GM21423 (cell line): ENCODE measurements at regions not wholly inside any gene's neighbourhood (a gene's known extent, or its start where the extent isn't known, plus 50 kb on each side); places are given as distances from the start of the nearest gene placed in this dataset.

ENCODE experiments used
- ATAC-seq: cut with Tn5 transposase; IDR thresholded peaks from one replicate; pipeline ENCODE4 v1.9.1; 2021; ENCODE audit warnings: mild to moderate bottlenecking, moderate library complexity; ENCODE audit not compliant: unreplicated experiment

DNA sequence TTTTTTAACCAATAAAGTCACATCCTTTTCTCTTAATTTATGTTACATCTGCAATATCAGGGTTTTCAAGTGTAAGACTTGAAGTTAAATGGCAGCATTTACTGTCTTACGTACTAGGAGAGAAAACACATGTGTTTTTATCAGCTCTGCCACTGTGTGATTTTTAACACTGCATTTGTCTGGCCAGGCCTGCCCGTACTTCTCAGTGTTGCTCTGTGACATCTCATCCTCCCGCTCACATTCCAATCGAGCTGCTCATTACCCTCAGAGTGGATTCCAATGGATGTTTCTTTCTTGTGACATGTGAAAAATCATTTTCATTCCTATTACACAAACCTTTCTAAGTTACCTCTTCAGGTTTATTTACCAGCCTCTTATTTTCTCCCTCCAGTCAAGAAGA lies 420.3 kb downstream of the FAT4 start:
- ATAC-seq: no peak

DNA sequence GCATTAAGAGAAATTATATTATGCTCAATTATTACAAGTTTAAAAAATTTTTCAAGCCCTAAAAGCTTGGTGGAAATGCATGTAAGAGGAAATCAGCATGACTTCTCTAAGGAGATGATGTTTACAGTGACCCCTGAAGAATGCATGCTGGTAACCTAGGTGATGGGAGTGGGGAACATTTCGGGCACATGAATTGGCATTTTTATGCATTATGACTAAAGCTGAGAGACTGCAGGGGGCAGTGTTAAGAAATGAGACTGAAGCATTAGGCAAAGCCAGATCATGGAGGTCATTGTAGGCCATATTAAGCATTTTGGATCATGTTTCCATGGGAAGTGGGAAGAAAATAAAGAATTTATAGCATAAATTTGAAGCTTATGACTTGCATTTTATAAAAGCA lies 421.3 kb downstream of the FAT4 start:
- ATAC-seq: no peak

DNA sequence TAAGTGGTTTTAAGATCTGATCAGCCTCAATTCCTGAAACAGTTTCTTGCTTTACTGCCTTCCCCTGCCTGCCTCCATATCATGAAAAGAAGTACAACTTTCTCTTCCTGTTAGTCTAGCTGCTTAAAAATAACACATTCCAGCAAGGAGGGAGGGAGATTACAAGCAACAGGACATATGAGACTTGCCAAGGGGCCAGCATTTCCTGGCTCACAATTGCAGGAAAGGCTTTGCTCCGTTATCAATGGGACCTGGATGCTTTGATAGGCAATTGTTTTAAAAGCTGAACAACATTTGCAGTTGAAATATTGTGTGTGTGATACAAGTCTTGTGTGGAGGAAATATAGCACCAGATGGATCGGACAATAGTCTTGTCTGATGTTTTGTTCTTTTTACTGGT lies 425.0 kb downstream of the FAT4 start:
- no peak for ATAC-seq

DNA sequence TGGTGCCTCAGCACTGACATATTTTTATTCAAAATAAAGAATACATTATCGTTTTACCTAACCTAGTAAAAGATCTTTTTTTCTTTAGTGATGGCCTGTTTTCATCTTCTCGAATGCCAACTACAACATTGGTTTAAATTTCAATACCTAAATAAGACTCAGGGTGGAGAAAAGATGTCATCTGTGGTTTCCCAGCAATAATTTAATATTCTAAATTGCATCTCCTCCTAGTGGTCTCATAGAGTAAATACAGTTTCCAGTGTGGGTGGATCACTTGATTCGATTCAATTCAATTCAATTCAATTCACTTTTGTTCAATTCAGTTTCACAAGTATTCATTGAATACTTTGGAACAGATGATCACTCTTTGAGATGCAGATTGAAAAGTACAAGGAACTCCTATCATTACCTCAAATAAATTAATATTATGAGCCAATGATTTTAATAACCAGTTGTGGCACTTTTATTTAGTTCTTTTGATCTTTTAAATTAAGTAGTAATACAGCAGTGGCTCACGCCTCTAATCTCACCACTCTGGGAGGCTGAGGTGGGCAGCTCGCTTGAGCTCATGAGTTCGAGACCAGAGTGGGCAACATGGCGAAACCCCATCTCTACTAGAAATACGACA lies 427.2 kb downstream of the FAT4 start:
- ATAC-seq: no peak

DNA sequence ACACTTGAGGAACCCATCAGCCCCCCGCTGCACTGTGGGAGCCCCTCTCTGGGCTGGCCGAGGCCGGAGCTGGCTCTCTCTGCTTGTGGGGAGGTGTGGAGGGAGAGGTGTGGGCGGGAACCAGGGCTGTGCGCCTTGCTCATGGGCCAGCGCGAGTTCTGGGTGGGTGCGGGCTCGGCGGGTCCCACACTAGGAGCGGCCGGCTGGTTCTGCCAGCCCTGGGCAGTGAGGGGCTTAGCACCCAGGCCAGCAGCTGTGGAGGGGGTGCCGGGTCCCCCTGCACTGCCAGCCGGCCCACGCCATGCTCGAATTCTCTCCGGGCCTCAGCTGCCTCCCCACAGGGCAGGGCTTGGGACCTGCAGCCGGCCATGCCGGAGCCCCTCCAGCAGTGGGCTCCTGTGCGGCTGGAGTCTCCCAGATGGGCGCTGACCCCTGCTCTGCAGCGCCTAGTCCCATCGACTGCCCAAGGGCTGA lies 430.2 kb downstream of the FAT4 start:
- ATAC-seq: no peak

DNA sequence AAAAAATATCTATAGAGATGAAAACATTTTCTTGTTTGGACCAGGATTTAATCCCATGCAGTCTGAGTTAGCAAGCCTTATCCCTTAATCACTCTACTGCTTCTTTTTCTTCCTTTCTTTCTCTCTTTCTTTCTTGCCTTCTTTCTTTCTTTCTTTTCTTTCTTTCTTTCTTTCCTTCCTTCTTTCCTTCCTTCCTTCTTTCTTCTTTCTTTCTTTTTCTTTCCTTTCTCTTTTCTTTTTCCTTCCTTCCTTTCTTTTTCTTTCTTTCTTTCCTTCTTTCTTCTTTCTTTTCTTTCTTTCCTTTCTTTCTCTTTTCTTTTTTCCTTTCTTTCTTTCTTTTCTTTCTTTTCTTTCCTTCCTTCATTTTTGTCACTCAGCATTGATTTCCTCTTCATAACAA lies 434.6 kb downstream of the FAT4 start:
- no peak for ATAC-seq

DNA sequence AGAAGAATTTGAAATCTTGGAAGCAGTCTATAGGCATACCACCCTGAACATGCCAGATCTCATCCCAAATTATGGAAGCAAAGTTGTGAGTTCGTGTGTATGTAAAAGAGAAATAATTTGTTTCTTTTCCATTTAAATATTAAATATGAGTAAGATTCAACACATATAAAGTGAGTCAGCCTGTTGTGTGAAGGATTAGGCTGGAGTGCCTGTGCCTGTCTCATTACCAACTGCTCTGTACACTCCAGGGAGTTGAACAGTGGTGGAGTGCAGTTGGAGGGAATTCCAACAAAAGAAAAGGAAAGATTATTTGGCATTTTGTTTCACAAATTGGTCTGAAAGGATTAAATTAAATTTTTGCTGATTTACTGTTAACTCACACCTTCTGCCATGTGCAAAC lies 435.6 kb downstream of the FAT4 start:
- ATAC-seq: no peak

DNA sequence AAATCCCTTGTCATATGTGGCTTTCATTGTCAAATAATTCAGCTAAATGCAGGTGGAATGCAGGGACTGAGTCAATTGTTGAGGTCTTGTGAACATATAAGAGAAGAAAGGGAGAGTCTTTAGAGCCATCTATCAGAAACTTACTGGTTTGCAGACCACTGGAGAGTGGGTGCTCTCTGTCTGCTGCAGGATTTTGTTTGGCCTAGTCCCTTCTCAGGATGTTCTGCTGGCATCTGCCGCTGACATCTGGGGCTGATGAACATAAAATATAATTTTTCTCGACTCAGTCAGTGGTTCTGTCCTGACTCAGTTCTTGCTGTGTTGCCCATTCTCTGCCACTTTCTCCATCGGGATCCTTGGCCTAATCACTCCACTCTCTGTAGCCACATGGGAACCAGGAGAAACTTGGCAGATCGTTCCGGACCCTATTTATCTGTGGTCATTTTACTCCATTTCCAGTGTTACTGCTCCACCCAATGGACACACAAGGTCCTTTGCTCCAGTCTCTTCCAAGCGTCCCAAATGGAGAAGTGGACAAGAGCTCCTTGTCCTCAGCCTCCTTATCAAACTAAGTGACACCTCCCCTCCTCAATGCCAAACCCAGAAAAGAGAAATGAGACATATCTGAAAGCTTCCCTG lies 436.2 kb downstream of the FAT4 start:
- no peak for ATAC-seq

DNA sequence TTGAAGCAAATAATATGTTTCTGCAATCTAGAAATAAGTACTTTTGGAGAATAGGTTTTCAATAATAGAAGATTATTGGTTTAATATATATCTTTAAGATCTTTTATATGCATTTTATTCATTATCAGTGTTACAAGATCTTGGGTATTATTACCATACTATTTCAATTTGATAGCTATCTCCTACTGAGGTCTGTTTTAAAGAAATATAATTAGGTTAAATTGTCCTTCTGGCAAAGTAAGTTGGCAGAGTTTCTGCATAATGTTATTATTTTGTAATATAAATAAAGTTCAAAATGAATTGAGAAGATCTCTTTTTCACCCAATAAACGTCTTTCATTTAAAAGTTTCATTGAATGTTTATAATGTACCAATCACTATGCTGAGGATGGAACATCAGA lies 443.7 kb downstream of the FAT4 start:
- ATAC-seq: no peak

DNA sequence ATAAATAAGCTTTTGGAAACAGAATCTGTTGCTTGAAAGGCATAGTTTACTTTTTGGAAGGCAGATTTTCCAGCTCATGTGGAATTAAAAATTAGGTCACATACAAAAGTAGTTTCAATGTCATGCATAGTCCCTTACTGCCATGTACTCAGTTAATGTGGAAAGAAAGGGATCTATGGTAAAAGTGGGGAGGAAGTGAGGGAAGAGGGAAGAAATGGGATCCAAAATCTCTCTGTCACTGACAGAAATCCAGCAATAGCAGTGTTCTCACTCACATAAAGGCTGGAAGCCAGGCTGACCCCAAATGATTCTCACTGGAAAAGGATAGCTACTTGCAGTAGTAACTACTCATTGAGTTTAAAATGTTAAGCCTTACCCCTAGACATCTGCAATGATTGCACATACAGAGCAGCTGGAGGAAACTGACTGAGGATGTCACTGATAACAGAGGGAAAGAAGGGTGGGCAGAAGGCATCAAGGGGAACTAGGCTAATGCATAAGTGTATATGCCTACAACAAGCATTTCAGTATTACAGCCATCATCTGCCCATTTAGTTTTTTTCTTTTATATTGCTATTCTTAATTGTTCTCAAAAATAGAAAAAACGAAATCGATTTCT lies 445.6 kb downstream of the FAT4 start:
- ATAC-seq: no peak

DNA sequence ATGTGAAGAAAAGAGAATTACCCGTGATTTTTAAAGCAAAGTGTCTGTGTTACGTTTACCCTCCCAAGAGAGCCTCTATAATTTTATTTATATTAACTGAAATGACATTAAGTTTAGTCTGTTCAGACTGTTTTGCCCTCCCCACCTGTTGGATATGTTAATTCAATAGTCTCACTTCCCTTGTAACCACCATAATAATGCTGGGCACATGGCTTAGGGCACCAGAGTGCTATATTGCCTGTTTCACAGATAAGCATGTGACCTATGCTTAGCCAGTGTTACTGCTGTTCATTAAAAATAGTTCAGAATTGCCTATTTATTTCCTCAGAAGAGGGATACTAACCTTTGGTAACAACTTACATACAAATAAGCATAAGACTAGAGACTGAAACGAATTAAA lies 446.2 kb downstream of the FAT4 start:
- ATAC-seq: no peak

DNA sequence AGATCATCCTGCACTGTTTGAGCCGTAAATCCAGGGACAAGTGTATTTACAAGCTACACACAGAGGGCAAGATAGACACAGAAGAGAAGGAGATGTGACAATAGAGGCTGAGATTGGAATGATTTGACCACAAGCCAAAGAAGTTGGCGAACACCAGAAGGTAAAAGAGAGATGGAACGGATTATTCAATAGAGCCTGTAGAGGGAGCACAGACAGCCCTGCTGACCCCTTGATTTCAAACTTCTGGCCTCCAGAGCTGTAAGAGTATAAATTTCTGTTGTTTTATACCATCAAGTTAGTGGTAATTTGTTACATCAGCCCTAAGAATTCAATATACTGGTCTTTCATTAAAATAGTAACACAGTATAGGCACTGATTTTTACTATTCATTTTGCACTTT lies 447.8 kb downstream of the FAT4 start:
- ATAC-seq: no peak

DNA sequence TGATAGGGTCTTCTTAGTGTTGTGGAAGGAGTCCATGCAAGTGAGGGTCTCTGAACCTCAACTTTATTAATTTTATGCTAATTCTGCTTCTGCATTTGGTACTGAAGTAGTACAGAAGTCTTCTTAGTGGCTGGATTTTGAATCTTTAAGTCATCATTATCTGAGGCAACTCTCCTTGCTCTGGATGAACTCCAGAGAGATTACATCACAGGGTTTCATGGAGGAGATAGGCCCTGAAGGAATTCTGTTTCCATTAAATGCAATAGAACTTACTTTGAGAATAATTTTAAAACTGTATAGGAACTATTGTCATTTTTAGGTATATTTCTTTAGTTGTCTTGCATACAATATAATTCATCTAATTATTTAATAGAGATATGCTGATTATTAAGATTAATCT lies 451.2 kb downstream of the FAT4 start:
- no peak for ATAC-seq

DNA sequence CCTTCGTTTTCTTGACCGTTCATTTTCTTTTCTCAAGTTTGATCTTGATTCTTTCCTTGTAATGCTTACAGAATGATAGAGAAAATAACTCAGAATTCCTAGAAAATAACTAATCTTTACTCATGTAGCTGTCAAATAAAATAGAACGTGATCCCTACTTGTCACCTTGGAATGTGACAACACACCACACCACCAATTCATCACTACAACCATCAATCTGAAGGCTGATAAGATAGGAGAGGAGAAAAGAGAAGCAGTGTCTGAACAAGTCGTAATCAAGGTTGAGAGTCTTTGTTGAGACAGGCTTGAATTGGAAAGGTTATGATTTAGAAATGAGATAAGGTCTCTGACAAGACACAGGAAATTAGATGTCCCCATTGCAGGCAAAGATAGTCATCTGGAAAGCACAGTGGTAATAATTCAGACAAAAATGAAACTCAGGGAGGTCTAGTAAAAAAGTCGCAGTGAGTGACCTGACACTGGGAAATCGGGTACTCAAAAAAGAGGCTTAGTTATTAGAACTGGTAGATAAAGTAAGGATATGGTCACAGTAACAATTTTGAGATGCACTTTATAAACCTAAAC lies 456.2 kb downstream of the FAT4 start:
- ATAC-seq: no peak

DNA sequence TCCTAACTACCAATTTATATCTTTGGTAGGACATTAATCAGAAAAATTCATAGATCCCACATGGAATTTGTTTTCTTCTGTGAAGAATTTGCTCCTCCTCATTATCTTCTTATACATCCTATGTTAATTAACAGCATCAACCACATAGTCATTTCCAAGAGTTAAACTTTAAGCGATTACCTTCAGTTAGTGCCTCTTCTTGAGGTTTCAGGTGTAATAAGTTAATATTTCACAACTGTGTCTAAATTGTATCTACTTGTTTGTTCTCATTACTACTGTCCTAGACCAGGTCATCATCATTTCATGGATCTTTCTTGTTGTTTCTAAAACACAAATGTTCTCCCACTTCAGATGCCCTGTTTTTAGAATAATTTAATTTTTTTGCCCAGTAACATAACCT lies 457.9 kb downstream of the FAT4 start:
- ATAC-seq: peak; percentile 77

DNA sequence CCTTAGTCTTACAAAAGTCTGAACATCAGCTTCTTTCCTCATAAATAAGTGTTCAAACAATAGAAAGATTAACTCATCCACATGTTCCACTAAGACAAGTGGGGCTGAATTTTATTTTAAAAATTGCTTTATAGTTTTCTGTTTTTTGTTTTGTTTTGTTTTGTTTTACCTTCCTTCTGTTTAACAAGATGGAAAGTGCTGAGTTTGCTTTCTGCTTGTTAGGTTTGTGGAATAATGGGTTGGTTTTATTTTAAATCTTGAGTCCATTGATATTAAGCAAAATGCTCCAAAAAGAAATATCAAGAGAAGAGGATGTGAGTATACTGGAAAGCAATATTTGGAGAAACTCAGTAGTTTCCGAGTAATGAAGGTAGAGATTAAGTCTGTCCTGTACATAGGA lies 458.7 kb downstream of the FAT4 start:
- no peak for ATAC-seq

DNA sequence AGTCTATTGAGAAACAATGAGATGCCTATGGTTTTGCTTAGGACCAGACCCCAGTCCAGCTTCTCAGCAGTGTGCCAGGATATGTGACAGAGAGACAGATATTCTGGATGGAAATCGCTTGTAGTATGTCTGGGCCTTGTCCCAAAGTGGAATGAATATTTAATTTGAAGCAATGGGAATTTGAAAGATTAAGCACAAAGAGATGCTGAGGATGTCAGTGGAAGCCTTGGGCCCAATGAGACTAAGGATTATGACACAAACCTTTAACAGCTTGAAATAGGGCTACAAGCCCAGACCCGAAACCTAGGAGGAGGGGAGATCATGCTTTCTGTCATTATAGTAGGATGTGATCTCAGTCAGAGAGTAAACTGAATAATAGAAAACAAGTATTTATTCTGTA lies 459.2 kb downstream of the FAT4 start:
- ATAC-seq: no peak

DNA sequence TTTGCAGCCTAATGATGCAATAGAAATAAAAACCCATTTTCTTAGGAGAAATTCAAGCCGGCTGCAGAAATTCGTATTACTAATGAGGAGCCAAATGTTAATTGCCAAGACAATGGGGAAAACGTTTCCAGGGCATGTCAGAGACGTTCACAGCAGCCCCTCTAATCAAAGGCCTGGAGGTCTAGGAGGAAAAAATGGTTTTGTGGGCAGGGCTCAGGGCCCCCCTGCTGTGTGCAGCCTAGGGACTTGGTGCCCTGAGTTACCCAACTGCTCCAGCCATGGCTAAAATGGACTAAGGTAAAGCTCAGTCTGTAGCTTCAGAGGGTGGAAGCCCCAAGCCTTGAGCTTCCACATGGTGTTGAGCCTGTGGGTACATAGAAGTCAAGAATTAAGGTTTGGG lies 461.4 kb downstream of the FAT4 start:
- no peak for ATAC-seq

DNA sequence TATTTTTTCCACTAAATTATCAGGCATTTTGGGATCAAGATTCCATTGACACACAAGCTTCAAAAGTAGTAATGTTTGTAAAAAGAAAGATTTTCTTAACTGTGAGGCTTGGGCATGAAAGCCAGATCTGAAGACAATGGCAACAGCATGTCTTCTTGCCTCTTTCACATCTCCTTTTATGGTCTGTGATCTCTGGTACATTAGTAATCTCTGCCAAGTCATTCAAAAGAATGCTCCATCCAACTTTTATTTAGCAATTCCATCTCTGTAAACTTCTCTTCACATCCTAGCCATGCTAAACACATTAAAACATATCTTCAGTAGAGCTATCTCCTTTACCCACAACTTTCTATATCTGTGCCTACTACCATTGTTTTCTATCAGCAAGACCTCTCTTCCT lies 465.4 kb downstream of the FAT4 start:
- no peak for ATAC-seq

DNA sequence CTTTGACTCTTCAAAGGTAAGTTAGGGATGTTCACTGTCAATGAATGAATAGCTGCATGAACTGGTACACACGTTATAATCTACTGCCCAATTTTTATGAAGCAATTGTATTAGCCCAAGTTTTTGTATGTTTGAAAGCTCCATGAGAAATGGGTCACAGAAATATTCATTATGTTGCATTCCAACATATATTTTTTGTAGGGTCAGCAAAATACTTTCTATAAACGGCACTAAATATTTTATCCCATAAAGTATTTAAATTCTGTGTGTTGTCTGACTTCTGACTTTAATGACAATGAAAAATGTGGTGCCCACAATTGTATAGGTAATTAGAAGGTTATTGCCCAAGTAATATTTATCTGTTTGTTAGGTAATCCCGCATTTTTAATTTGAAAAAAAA lies 466.0 kb downstream of the FAT4 start:
- no peak for ATAC-seq

DNA sequence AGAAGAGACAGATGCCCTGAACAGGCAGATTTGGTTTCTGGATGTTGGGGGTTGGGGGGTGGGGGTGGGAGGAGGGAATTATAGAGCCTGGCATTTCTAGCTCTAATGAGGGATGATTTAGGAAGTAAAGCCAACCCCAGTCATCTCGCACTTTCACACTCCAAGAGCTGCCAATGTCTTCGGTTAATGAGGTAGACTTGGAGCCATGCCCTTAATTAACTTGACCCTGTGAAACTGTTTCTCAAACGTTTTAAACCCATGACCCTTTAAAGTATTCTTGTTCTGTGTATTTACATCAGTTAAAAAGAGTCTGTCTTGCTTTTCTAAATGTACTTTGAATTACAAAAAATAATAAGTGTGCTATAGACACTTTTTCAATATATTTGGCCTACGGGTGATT lies 466.9 kb downstream of the FAT4 start:
- no peak for ATAC-seq

DNA sequence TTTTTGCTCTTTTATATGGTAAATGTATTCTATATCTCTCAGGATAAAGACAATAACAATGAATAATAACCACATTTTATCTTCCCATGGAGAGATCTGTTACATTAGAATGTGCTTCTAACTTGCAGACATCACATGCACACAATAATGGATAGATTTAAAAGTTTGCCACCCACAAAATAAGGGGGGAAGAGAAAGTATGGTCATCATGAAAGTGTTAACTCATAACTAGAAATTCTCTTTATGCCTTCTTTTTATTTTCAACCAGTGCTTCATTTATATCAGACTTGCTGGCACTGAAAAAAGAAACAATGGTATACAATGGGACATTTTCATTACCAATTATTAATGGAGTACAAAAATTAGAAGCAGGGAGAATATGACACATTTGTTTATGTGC lies 470.0 kb downstream of the FAT4 start:
- ATAC-seq: no peak
